Peyer's patch (tissue), 4 donors: ENCODE measurements at regions not wholly inside any gene's neighbourhood (a gene's known extent, or its start where the extent isn't known, plus 50 kb on each side); places are given as distances from the start of the nearest gene placed in this dataset.

Experiments
- POLR2A ChIP-seq, 2 donors: fragments of 450-650 bp; IDR thresholded peaks; one replicate each; pipeline ENCODE4 v1.5.1; 2017; ENCODE audit warnings: antibody characterized with exemption in 2 of 2, mild to moderate bottlenecking in 2 of 2, moderate library complexity in 2 of 2
- TF ChIP-seq, protein P1 (sequence below), 6 experiments: fragments of 450-650 bp in 4 of 6; fragments of 200-600 bp in 2 of 6; sonication (generic) in 1 of 6; IDR thresholded peaks; one replicate each; pipeline ENCODE4 v1.5.1; 2017 to 2019; ENCODE audit warnings: antibody characterized with exemption in 6 of 6, mild to moderate bottlenecking in 3 of 6, moderate library complexity in 1 of 6

- no peak for TF ChIP-seq POLR2A (IDR thresholded peaks at IDR 0.05)
- TF ChIP-seq, protein P1, sequence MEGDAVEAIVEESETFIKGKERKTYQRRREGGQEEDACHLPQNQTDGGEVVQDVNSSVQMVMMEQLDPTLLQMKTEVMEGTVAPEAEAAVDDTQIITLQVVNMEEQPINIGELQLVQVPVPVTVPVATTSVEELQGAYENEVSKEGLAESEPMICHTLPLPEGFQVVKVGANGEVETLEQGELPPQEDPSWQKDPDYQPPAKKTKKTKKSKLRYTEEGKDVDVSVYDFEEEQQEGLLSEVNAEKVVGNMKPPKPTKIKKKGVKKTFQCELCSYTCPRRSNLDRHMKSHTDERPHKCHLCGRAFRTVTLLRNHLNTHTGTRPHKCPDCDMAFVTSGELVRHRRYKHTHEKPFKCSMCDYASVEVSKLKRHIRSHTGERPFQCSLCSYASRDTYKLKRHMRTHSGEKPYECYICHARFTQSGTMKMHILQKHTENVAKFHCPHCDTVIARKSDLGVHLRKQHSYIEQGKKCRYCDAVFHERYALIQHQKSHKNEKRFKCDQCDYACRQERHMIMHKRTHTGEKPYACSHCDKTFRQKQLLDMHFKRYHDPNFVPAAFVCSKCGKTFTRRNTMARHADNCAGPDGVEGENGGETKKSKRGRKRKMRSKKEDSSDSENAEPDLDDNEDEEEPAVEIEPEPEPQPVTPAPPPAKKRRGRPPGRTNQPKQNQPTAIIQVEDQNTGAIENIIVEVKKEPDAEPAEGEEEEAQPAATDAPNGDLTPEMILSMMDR (IDR thresholded peaks at IDR 0.05), result no peak
Measured at GRCh38 chr5:174612686-174613085, 111.7 kb upstream of the MSX2 start.
